ENCODE measurements at regions not wholly inside any gene's neighbourhood (a gene's known extent, or its start where the extent isn't known, plus 50 kb on each side); places are given as distances from the start of the nearest gene placed in this dataset.

GRCh38 chr10:128780156-128780761 is 654.0 kb upstream of the MKI67 start:
- no peak for DNase-seq

- DNase-seq, result no peak
These were observed 655.4 kb upstream of the MKI67 start for GRCh38 chr10:128781637-128782036.

- DNase-seq, result no peak
These were observed 658.2 kb upstream of the MKI67 start for GRCh38 chr10:128784444-128784843.

DNA sequence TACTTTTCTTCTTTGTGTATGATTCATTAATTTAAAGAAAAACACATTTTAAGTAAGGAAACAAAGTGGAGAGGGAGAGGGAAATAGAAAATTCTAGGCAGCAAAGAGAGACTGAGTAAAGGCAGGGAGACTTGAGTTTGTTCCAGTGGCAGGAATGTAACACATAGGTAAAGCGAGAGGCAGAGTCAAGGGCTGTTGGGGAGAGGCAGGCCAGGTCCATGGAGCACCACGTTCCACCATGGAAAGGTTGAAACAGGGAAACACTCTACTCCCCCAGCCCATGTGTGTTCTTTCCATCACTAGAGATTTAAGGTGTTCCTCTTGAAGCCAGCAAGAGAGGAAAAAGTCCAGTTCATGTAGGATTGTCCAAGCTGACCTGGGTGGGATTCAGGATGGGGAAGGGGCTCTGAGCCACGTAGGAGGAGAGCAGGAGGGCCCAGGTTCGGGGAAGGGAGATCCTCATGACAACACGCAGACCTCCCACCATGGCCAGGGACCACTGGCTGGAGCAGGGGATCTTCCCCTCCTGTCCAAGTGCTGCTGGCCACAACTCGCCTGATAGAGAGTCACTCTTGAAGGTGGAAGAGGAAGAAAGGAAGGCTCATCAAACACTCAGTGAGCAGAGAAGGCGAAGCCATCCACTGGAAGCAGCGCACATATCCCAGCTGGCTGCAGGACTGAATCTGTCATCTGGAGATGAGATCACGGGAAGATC is 666.4 kb upstream of the MKI67 start:
- no peak for DNase-seq

DNA sequence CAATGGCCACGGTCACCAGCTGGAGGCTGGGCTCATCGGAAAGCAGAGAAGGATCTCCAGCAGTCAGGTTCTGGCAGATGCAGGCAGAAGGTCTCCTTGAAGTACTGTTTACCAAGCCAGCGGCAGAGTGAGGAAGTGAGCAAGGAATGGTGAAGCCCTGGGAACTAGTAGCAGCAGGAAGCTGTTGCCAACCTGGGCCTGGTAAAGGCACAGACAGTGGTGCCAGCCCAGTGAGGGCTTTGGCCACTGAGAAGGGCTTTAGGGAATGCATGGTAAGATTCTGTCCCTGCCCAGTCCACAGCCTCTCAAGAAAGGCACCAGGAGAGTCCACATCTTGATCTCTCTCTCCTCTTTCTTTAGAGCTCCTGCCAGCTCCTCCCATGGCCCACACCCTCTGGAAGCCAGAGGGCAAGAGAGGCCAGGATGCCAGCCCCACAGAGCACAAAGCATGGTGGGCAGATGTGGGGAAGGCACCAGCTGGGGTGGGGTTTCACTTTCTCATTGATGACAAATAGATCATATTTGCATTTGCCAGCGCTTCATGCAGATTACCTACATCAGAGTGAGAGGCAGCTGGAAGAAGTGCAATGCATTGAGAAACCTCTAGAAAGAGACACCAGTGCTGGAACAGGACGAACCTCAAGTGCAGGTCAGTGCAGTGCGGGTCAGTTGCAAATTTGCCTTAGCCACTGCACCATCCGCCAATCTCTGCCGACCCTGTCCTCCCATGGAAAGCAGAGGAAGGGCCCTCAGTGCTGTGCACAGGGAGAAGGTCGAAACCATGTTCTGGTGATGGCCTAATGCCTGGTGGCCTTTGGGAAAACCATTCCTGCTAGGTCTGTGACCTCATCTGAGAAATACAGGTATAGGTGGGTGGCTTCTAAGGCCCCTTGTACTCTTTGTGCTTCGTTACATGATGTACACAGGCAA is 667.8 kb upstream of the MKI67 start:
- no peak for DNase-seq

- DNase-seq, result no peak
These were observed 670.2 kb upstream of the MKI67 start for GRCh38 chr10:128796396-128796912.

DNA sequence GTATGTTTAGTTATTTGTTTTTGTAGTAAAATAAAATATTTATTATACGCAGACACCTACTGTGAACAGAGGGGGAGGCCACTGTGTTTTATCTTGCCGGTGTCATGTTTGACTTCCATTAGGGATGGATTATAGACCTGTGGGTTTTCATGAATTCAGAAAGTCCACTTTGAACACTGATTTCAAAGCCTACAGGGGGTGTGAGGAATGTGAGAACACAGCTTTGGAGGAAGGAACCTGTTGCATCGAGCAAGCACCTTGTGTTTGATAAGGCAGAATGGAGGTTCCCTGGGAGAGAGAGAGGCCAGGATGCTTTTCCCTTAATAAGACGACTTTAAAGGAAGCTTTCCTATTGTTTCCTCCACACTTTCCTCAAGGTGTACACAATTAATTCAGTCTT is 665.0 kb upstream of the MGMT start:
- DNase-seq, result no peak

GRCh38 chr10:128803790-128804189 is 663.3 kb upstream of the MGMT start:
- DNase-seq, result no peak

DNA sequence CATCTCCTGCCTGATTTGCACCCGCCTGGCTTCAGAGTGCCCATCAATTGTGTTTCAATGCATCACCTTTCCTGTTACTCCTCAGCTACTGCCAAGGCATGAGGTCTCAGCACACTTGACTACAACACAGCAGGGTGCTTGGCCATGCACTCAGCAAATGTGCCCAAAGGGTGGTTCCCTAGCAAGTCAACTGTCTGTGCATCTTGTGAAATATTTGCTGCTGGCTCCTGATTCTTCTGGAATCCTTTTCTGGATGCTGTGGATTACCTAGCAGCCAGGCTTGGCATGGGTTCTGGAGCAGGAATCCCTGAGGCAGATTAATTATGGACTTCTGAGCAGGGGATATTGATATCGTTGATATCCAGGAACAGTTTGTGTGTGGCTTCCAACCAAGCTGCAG is 662.6 kb upstream of the MGMT start:
- DNase-seq, result no peak

GRCh38 chr10:128808921-128809440 is 658.1 kb upstream of the MGMT start:
- no peak for DNase-seq

- DNase-seq, result no peak
These were observed 655.5 kb upstream of the MGMT start for GRCh38 chr10:128811511-128811910.

GRCh38 chr10:128812000-128812399 is 655.0 kb upstream of the MGMT start:
- no peak for DNase-seq

DNA sequence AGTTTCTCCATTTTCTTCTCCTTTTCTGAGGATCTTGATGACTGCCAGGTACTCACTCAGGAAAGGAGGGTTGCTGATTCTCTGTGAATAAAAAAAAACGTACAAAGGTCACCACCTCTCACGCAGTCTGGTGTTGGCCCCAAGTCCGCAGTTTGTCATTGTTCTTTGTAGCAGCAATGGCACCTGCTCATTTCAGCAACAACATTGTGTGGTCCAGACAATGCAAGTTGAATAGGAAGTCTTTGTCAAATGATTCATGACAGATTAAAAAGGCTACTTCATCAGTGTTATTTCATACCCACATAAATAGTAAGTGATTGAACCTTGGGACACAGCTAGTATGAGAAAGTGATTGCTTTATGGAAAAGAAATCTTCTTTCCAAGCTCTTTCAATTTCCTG is 653.5 kb upstream of the MGMT start:
- no peak for DNase-seq

- no peak for DNase-seq
These were observed 653.0 kb upstream of the MGMT start for GRCh38 chr10:128814024-128814423.

DNA sequence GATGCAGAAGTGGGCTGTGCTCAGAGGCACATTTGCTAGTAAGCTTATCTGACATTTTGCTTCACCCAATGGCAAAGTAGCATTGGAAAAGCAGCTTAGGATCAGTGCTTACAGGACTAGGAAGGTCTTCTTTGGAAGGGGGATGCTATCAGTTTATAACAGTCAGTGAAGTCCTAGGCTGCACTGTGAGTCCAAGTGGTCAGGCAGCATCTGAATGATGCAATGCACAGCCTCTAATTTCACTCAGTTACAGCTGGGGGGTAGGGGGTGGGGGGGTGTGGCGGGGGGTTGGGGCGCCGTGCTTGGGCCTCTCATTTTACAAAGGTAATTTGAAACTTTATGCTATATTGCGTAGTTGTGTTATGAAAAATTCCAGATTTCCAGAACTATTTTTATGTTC is 652.3 kb upstream of the MGMT start:
- no peak for DNase-seq

- no peak for DNase-seq
These were observed 650.3 kb upstream of the MGMT start for GRCh38 chr10:128816726-128817125.

GRCh38 chr10:128817636-128818035 is 649.4 kb upstream of the MGMT start:
- DNase-seq, result no peak

- no peak for DNase-seq
These were observed 646.4 kb upstream of the MGMT start for GRCh38 chr10:128820663-128821062.

DNA sequence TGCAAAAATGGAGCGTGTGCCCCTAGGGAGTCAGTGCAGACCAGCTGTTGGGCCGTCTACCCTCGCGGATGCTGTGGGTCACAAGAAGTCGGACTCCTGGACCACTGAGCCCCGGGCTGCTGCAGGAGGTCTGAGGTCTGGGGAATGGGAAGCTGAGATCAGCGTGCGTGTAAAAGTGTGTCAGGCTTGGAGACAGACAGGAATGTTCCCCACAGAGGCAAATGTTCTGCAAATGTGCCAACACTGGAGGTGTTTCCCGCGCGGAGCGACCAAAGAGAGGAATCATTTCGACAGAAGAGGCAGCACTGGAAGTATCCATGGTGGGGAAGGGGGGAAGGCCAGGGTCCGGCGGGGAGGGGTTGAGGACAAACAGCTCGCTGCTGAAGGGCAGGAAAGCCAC is 643.8 kb upstream of the MGMT start:
- DNase-seq, result no peak

DNA sequence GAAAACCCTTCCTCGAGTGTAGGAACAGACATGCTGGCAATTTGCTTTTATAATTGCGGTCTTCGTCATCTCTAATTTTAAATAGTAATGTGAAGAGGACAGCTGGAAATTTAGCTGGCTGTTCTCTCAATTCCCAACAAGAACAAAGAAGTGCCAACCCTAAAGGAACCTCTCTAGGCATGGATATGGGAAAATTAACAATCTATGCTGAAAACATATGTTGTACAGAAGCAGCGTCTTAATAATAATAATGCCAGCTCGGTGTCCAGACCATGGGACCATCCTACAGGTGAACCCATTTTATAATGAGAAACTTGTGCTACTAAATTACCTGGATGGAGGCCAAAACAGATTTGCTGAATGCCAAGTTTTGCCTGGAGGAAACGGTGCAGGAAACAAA is 641.4 kb upstream of the MGMT start:
- DNase-seq, result no peak

GRCh38 chr10:128833671-128834070 is 633.4 kb upstream of the MGMT start:
- DNase-seq, result no peak

- no peak for DNase-seq
These were observed 631.7 kb upstream of the MGMT start for GRCh38 chr10:128835361-128835760.

- no peak for DNase-seq
These were observed 629.6 kb upstream of the MGMT start for GRCh38 chr10:128837478-128837877.
